SU-DHL-6 (cell line): ENCODE measurements at regions not wholly inside any gene's neighbourhood (a gene's known extent, or its start where the extent isn't known, plus 50 kb on each side); places are given as distances from the start of the nearest gene placed in this dataset.

ENCODE experiments used
- CTCF ChIP-seq: fragments of 200-600 bp; sonication (generic); IDR thresholded peaks from one replicate; pipeline ENCODE4 v1.5.1; 2017; ENCODE audit warnings: antibody characterized with exemption, mild to moderate bottlenecking, low read length, moderate library complexity; ENCODE audit not compliant: insufficient read depth, poor library complexity, severe bottlenecking
- EZH2phosphoT487 ChIP-seq: fragments of 200-600 bp; sonication (generic), shearing (Covaris generic); conservative IDR thresholded peaks from 2 replicates; pipeline ENCODE4 v1.6.1; 2018; ENCODE audit warnings: mild to moderate bottlenecking, antibody characterized with exemption, low read length, moderate library complexity, mixed read lengths

GRCh38 chrX:25536307-25536970, 520.7 kb upstream of the ARX start:
- no peak for TF ChIP-seq CTCF
- no peak for TF ChIP-seq EZH2phosphoT487
